ENCODE measurements at regions not wholly inside any gene's neighbourhood (a gene's known extent, or its start where the extent isn't known, plus 50 kb on each side); places are given as distances from the start of the nearest gene placed in this dataset.

- Histone ChIP-seq H3K27me3 (ENCODE audit: control insufficient read depth, insufficient read depth, low read length) (no peaks in the 10 kb centered on the region), H3K36me3 (ENCODE audit: control insufficient read depth, insufficient read depth, low read length) (no peaks in the 10 kb centered on the region), H3K27ac (ENCODE audit: insufficient read depth, low read length, poor library complexity, severe bottlenecking) (no peak overlapping the region), H3K9me3 (ENCODE audit: control insufficient read depth in 2 of 2, low read length in 2 of 2) (no peaks in the 10 kb centered on the region), H3K4me1 (ENCODE audit: control insufficient read depth, insufficient read depth, low read length, poor library complexity, severe bottlenecking) (peaks cover 64% of the 10 kb centered on the region), H3K4me3 (ENCODE audit: low read depth, low read length) (peak overlapping the region; percentile 41)
- DNase-seq: peak in 1 of 3 donors; percentile 85
- H3K4me3 Mint-ChIP-seq: peak overlapping the region; percentile 0 to 80 (median 63)
- no peaks in the 10 kb centered on the region for H3K36me3 Mint-ChIP-seq
- H3K4me1 Mint-ChIP-seq: peaks cover 26 to 83% (median 56%) of the 10 kb centered on the region in 4 donors
- H3K27ac Mint-ChIP-seq: peak overlapping the region in 2 of 3 donors; percentile 78 to 92
- H3K9me3 Mint-ChIP-seq: peaks cover 0 to 3% (median 0%) of the 10 kb centered on the region in 7 donors
- peak; percentile 69 to 77 for ATAC-seq (ENCODE audit: low read depth in 2 of 2)
- peaks cover 8% of the 10 kb centered on the region for H3K27me3 Mint-ChIP-seq
These were observed 82.7 kb upstream of the FOXC1 start for GRCh38 chr6:1527073-1527457.

- Histone ChIP-seq H3K27ac (ENCODE audit: insufficient read depth, low read length, poor library complexity, severe bottlenecking) (peak overlapping the region; percentile 39), H3K27me3 (ENCODE audit: control insufficient read depth, insufficient read depth, low read length) (no peaks in the 10 kb centered on the region), H3K36me3 (ENCODE audit: control insufficient read depth, insufficient read depth, low read length) (no peaks in the 10 kb centered on the region), H3K4me3 (ENCODE audit: low read depth, low read length) (peak overlapping the region; percentile 73), H3K9me3 (ENCODE audit: control insufficient read depth in 2 of 2, low read length in 2 of 2) (no peaks in the 10 kb centered on the region), H3K4me1 (ENCODE audit: control insufficient read depth, insufficient read depth, low read length, poor library complexity, severe bottlenecking) (peaks cover 34% of the 10 kb centered on the region)
- peak; percentile 83 to 87 for ATAC-seq (ENCODE audit: low read depth in 2 of 2)
- Mint-ChIP-seq H3K4me3 (peak overlapping the region in 3 of 4 donors; percentile 44 to 75 (median 58)), H3K27ac (peak overlapping the region in 1 of 3 donors; percentile 83), H3K4me1 (peaks cover 12 to 52% (median 23%) of the 10 kb centered on the region in 4 donors), H3K36me3 (no peaks in the 10 kb centered on the region), H3K27me3 (no peaks in the 10 kb centered on the region), H3K9me3 (peaks cover 0 to 2% (median 0%) of the 10 kb centered on the region in 7 donors)
- peak in 2 of 3 donors; percentile 24 to 82 for DNase-seq
These were observed 74.4 kb upstream of the FOXC1 start for GRCh38 chr6:1535295-1535694.

- Histone ChIP-seq H3K27ac (ENCODE audit: insufficient read depth, low read length, poor library complexity, severe bottlenecking) (peak overlapping the region; percentile 14), H3K27me3 (ENCODE audit: control insufficient read depth, insufficient read depth, low read length) (no peaks in the 10 kb centered on the region), H3K4me3 (ENCODE audit: low read depth, low read length) (no peak overlapping the region), H3K36me3 (ENCODE audit: control insufficient read depth, insufficient read depth, low read length) (no peaks in the 10 kb centered on the region), H3K4me1 (ENCODE audit: control insufficient read depth, insufficient read depth, low read length, poor library complexity, severe bottlenecking) (peaks cover 28% of the 10 kb centered on the region), H3K9me3 (ENCODE audit: control insufficient read depth in 2 of 2, low read length in 2 of 2) (no peaks in the 10 kb centered on the region)
- H3K4me3 Mint-ChIP-seq: peak overlapping the region in 3 of 4 donors; percentile 8 to 68 (median 28)
- H3K4me1 Mint-ChIP-seq: peaks cover 7 to 41% (median 23%) of the 10 kb centered on the region in 4 donors
- no peaks in the 10 kb centered on the region for H3K27me3 Mint-ChIP-seq
- DNase-seq: peak in 1 of 3 donors; percentile 83
- H3K27ac Mint-ChIP-seq: peak overlapping the region; percentile 58 to 97 (median 65)
- H3K36me3 Mint-ChIP-seq: peaks cover 4% of the 10 kb centered on the region
- peak in 1 of 2 donors; percentile 70 for ATAC-seq (ENCODE audit: low read depth in 2 of 2)
- H3K9me3 Mint-ChIP-seq: no peaks in the 10 kb centered on the region
These were observed 72.9 kb upstream of the FOXC1 start for GRCh38 chr6:1536526-1537429.

GRCh38 chr6:1538369-1538768, 71.3 kb upstream of the FOXC1 start:
- H3K9me3 Mint-ChIP-seq: peaks cover 0 to 3% (median 0%) of the 10 kb centered on the region in 7 donors
- H3K27ac Mint-ChIP-seq: no peak overlapping the region
- Histone ChIP-seq H3K4me3 (ENCODE audit: low read depth, low read length) (no peak overlapping the region), H3K27me3 (ENCODE audit: control insufficient read depth, insufficient read depth, low read length) (no peaks in the 10 kb centered on the region), H3K9me3 (ENCODE audit: control insufficient read depth in 2 of 2, low read length in 2 of 2) (peaks cover 0 to 4% of the 10 kb centered on the region in 2 experiments), H3K4me1 (ENCODE audit: control insufficient read depth, insufficient read depth, low read length, poor library complexity, severe bottlenecking) (peaks cover 24% of the 10 kb centered on the region), H3K36me3 (ENCODE audit: control insufficient read depth, insufficient read depth, low read length) (no peaks in the 10 kb centered on the region), H3K27ac (ENCODE audit: insufficient read depth, low read length, poor library complexity, severe bottlenecking) (no peak overlapping the region)
- no peak overlapping the region for H3K4me3 Mint-ChIP-seq
- H3K27me3 Mint-ChIP-seq: no peaks in the 10 kb centered on the region
- DNase-seq: no peak
- peaks cover 5% of the 10 kb centered on the region for H3K36me3 Mint-ChIP-seq
- ATAC-seq (ENCODE audit: low read depth in 2 of 2): no peak
- peaks cover 7 to 39% (median 23%) of the 10 kb centered on the region in 4 donors for H3K4me1 Mint-ChIP-seq

- Histone ChIP-seq H3K36me3 (ENCODE audit: control insufficient read depth, insufficient read depth, low read length) (no peaks in the 10 kb centered on the region), H3K4me3 (ENCODE audit: low read depth, low read length) (no peak overlapping the region), H3K27ac (ENCODE audit: insufficient read depth, low read length, poor library complexity, severe bottlenecking) (no peak overlapping the region), H3K4me1 (ENCODE audit: control insufficient read depth, insufficient read depth, low read length, poor library complexity, severe bottlenecking) (peaks cover 24% of the 10 kb centered on the region), H3K9me3 (ENCODE audit: control insufficient read depth in 2 of 2, low read length in 2 of 2) (peaks cover 0 to 4% of the 10 kb centered on the region in 2 experiments), H3K27me3 (ENCODE audit: control insufficient read depth, insufficient read depth, low read length) (no peaks in the 10 kb centered on the region)
- ATAC-seq (ENCODE audit: low read depth in 2 of 2): no peak
- Mint-ChIP-seq H3K9me3 (peaks cover 0 to 8% (median 0%) of the 10 kb centered on the region in 7 donors), H3K27ac (no peak overlapping the region), H3K4me3 (no peak overlapping the region), H3K4me1 (peaks cover 7 to 42% (median 23%) of the 10 kb centered on the region in 4 donors), H3K36me3 (peaks cover 11% of the 10 kb centered on the region), H3K27me3 (no peaks in the 10 kb centered on the region)
- DNase-seq: no peak
These were observed 70.8 kb upstream of the FOXC1 start for GRCh38 chr6:1538810-1539478.

GRCh38 chr6:1540864-1541521, 68.7 kb upstream of the FOXC1 start:
- Mint-ChIP-seq H3K4me1 (peaks cover 7 to 37% (median 20%) of the 10 kb centered on the region in 4 donors), H3K36me3 (peaks cover 16% of the 10 kb centered on the region), H3K27me3 (no peaks in the 10 kb centered on the region), H3K27ac (peak overlapping the region in 2 of 3 donors; percentile 60 to 89), H3K9me3 (peaks cover 0 to 12% (median 0%) of the 10 kb centered on the region in 7 donors), H3K4me3 (no peak overlapping the region)
- Histone ChIP-seq H3K36me3 (ENCODE audit: control insufficient read depth, insufficient read depth, low read length) (no peaks in the 10 kb centered on the region), H3K4me3 (ENCODE audit: low read depth, low read length) (no peak overlapping the region), H3K4me1 (ENCODE audit: control insufficient read depth, insufficient read depth, low read length, poor library complexity, severe bottlenecking) (peaks cover 14% of the 10 kb centered on the region), H3K27me3 (ENCODE audit: control insufficient read depth, insufficient read depth, low read length) (no peaks in the 10 kb centered on the region), H3K27ac (ENCODE audit: insufficient read depth, low read length, poor library complexity, severe bottlenecking) (no peak overlapping the region), H3K9me3 (ENCODE audit: control insufficient read depth in 2 of 2, low read length in 2 of 2) (peaks cover 0 to 4% of the 10 kb centered on the region in 2 experiments)
- ATAC-seq (ENCODE audit: low read depth in 2 of 2): no peak
- DNase-seq: no peak

GRCh38 chr6:1542335-1542734, 67.4 kb upstream of the FOXC1 start:
- Mint-ChIP-seq H3K27me3 (no peaks in the 10 kb centered on the region), H3K36me3 (peaks cover 20% of the 10 kb centered on the region), H3K9me3 (peaks cover 0 to 12% (median 0%) of the 10 kb centered on the region in 7 donors), H3K4me1 (peaks cover under 1 to 25% (median 12%) of the 10 kb centered on the region in 4 donors), H3K4me3 (no peak overlapping the region), H3K27ac (no peak overlapping the region)
- Histone ChIP-seq H3K9me3 (ENCODE audit: control insufficient read depth in 2 of 2, low read length in 2 of 2) (peaks cover 0 to 4% of the 10 kb centered on the region in 2 experiments), H3K27me3 (ENCODE audit: control insufficient read depth, insufficient read depth, low read length) (no peaks in the 10 kb centered on the region), H3K36me3 (ENCODE audit: control insufficient read depth, insufficient read depth, low read length) (no peaks in the 10 kb centered on the region), H3K4me3 (ENCODE audit: low read depth, low read length) (no peak overlapping the region), H3K27ac (ENCODE audit: insufficient read depth, low read length, poor library complexity, severe bottlenecking) (no peak overlapping the region), H3K4me1 (ENCODE audit: control insufficient read depth, insufficient read depth, low read length, poor library complexity, severe bottlenecking) (peaks cover 1% of the 10 kb centered on the region)
- ATAC-seq (ENCODE audit: low read depth in 2 of 2) (no peak), DNase-seq (no peak)

Measured in CD4-positive, CD25-positive, alpha-beta regulatory T cell (primary cell).